22Rv1 (cell line): ENCODE measurements at regions not wholly inside any gene's neighbourhood (a gene's known extent, or its start where the extent isn't known, plus 50 kb on each side); places are given as distances from the start of the nearest gene placed in this dataset.

Experiments
- ZFX ChIP-seq: fragments of 450-650 bp; IDR thresholded peaks from 2 replicates; pipeline ENCODE4 v1.6.1; 2017; ENCODE audit warnings: antibody characterized with exemption, borderline replicate concordance
- TF ChIP-seq, protein P1 (sequence below): fragments of 450-650 bp; IDR thresholded peaks from 2 replicates; pipeline ENCODE4 v1.5.1; 2017; ENCODE audit warnings: mild to moderate bottlenecking

GRCh38 chr5:111945535-111945934, 188.5 kb upstream of the NREP start:
- TF ChIP-seq, protein P1, sequence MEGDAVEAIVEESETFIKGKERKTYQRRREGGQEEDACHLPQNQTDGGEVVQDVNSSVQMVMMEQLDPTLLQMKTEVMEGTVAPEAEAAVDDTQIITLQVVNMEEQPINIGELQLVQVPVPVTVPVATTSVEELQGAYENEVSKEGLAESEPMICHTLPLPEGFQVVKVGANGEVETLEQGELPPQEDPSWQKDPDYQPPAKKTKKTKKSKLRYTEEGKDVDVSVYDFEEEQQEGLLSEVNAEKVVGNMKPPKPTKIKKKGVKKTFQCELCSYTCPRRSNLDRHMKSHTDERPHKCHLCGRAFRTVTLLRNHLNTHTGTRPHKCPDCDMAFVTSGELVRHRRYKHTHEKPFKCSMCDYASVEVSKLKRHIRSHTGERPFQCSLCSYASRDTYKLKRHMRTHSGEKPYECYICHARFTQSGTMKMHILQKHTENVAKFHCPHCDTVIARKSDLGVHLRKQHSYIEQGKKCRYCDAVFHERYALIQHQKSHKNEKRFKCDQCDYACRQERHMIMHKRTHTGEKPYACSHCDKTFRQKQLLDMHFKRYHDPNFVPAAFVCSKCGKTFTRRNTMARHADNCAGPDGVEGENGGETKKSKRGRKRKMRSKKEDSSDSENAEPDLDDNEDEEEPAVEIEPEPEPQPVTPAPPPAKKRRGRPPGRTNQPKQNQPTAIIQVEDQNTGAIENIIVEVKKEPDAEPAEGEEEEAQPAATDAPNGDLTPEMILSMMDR = no peak
- no peak for TF ChIP-seq ZFX
